ENCODE measurements at regions not wholly inside any gene's neighbourhood (a gene's known extent, or its start where the extent isn't known, plus 50 kb on each side); places are given as distances from the start of the nearest gene placed in this dataset.

DNA sequence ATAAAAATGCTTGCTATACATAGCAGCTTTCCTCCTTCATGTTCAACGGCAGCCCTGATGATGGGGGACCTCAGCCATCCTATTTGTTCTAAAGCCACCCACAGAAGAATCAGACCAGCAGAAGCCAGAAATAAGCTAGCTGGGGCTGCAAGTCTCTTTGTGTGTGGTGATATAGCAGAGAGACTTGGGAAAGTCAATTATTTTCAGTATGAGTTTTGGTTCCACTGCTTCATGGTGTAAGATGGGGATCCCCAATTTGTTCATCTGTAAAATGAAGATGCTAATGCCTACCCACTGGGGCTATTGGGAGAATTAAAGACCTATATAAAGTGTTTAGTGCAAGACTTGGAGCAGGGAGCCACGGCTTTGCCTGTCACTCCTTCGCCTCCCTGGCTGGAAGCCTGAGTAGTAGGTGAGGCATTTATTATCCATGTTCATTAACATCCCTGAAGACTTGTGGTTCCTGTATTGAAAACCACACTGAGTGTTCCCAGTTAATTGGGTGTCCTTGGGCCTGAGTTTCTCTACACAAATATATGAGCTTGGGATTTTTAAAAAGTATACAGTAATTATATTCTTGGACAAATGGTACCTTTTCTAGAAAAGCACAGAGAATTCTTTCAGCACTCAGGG is 210.1 kb upstream of the SLC24A2 start:
- no peak for DNase-seq (ENCODE audit: low read depth)

DNA sequence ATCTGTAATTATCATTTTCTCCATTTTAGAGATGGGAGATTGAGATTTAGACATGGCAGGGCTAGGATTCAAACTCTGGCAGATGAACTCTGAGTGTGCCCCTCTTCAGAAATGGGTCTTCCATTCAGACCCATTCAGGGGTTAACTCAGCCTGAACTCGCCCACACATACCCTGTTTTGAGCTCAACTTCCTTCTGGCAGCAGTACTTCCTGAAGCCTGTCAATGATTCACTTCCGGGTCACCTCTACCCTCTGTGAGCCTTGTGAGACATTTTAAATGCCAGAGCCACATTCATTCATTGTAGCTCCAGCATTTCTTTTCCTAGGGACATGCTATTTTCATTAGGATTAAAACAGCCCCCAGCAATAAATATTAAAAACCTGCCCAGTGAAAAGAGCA is 209.3 kb upstream of the SLC24A2 start:
- DNase-seq (ENCODE audit: low read depth), result no peak

DNA sequence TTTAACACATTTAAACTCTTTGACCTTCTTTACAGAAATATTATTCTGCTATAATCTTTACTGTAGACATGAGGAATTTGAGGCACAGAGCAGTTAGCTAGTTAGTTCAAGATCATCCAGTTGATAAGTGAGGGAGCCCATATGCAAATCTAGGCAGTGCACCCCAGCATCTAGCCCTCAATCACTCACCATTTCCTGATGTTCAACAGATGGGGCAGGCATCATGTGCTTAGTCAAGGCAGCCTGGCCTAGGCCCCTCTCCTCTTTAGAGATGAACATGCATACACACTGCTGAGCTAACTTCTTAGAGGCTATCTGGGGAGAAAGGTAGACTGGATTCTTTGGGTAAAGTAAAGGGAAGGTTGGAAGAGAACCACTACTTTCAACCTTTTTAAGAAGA is 206.8 kb upstream of the SLC24A2 start:
- DNase-seq (ENCODE audit: low read depth), result no peak

DNA sequence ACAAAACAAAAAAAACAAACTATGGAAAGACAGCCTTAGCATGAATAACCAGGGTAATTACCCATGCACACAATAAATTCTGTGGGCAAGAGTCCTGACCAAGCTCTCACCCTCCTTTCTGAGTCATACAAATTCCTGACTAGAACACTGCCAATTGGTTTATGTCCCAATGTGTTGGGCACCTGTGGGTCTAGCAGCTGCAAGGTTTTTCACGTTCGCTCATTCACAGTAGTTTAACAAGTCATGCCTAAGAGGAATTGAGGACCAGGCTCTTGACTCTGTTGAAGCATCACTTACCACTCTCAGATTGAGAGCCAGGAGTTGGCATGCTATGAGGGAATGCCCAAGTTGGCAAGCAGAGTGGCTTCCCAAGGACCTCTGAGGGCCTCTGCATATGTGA is 205.5 kb upstream of the SLC24A2 start:
- no peak for DNase-seq (ENCODE audit: low read depth)

DNA sequence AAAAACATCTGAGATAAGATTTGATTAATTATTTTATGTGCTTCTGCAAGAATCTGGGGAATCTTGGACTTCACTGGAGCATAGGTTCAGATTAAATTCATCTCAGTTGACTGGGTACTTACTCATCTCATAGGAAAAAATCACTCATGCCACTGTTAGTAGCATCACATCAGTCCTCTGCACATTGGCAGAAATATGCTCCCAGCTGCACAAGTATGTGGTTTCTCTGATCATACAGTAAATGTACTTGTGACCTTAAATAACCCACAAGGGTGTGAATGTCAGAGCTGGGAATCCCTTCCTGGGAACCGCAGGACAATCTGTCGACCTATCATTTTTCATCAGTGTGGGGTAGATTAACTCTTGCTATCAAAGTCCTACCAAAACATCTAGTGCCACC is 203.7 kb upstream of the SLC24A2 start:
- DNase-seq (ENCODE audit: low read depth), result no peak

DNA sequence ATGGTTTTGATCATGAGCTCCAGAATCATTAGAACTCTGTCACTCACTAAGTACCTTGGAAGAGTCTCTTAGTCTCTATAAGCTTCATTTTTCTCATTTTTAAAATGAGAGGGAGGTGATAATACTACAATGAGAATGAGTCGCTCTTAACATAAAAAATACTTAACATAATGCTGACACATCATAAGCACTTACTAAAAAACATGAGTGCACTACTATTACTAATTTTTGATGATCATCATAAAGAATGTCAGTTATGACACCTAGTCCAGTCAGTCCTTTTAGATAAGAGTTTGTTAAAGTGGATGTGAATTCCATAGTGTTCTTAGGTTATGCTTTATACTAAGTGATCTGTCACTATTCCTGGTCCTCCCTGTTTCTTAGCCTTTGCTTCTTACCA is 200.4 kb upstream of the SLC24A2 start:
- no peak for DNase-seq (ENCODE audit: low read depth)

DNA sequence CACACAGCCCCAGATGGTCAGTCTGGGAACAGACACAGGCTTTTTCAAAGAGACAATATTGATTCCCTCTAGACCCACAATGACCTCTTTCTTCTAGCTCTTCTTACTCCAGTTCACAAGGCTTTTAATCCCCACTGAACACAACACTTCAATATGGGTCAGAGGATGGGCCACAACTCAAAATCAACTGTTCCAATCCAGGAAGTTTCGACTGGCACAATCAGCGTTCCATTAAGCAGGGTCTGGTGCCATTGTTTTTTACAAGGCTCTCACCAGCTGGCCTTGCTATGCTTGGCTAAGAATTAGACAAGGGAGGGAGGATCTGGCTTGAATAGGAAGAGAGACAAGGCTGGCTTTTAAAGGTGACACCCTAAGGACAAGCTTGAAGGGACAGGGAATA is 199.4 kb upstream of the SLC24A2 start:
- no peak for DNase-seq (ENCODE audit: low read depth)

DNA sequence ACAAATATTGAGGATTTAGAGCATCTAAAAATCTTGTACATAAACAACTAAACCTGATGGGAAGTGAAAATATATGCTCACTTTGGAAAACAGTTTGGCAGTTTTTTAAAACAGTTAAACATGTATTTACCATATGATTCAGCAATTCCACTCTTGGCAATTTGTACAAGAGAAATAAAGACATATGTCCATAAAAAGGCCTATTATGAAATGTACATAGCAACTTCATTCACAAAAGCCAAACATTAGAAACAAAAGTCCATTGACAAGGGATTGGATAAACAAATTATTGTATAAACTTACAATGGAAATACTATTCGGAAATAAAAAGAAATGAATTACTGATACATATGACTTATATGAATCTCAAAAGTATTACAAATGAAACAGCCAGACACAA is 196.2 kb upstream of the SLC24A2 start:
- no peak for DNase-seq (ENCODE audit: low read depth)

DNA sequence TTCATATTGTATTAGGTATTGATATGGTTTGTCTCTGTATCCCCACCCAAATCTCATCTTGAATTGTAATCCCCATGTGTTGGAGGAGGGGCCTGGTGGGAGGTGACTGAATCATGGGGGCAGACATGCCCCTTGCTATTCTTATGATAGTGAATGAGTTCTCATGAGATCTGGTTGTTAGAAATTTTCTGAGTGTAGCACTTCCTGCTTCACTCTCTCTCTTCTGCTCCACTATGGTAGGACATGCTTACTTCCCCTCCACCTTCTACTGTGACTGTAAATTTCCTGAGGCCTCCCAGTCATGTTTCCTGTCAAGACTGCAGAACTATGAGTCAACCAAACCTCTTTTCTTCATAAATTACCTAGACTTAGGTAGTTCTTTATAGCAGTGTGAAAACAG is 187.4 kb upstream of the SLC24A2 start:
- DNase-seq (ENCODE audit: low read depth), result no peak

DNA sequence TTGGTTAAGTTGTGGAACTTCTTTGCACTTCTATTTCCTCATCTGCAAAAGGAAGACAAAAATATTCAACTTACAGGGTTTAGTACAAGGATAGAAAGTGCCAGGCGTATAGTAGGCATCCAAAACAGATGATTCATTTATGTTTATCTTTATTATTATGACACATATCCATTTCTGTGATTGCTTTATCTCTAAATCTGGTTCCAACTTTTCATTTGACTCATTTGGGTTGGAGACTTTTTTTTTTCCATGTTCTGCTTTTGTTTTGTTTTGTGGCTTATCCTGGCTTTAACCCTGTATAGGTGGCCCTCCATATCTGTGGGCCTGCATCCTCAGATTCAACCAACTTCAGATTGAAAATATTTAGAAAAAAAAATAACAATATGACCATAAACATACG is 186.7 kb upstream of the SLC24A2 start:
- DNase-seq (ENCODE audit: low read depth), result no peak

DNA sequence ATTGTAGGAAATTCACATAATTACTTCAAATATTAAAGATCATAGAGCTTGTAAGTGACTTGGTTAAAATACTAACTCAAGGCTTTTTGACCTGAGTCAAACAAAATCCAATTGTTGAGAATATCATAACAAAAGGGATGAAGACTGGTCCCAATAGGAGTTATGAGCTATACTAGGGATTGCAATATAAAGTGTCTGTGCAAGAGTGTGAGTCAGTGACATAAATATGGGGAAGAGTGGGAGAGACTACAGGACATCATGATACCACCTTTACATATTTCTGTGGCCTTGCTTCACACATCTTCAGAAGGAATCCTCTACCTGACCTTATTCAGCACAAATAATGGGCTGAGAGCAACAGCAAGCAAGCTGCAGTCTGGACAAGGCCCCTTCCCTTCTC is 180.9 kb upstream of the SLC24A2 start:
- no peak for DNase-seq (ENCODE audit: low read depth)

DNA sequence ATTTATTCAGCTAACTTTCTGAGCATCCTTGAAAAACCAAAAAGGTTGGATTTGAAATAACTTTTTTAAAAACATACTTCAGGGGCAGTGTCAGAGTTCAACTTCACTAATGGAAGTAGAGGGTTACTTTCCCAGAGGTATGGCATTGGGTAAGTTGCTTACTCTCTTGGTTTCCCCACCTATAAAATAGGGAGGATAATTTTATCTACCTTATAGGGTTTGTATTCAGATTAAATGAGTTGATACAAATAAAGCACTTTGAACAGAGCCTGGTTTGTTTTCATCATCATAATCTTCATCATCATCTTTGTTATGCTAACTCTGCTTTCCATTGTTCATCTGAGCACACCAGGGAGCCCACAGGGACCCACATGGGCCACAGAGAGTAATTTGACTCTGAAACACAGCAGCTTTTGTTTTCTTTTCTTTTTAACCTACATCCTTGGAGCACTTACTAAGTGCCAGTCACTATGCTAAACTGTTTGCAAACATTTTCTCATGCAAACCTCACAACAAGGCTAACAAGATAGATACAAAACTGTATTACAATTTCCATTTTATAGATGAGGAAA is 179.1 kb upstream of the SLC24A2 start:
- DNase-seq (ENCODE audit: low read depth), result no peak

DNA sequence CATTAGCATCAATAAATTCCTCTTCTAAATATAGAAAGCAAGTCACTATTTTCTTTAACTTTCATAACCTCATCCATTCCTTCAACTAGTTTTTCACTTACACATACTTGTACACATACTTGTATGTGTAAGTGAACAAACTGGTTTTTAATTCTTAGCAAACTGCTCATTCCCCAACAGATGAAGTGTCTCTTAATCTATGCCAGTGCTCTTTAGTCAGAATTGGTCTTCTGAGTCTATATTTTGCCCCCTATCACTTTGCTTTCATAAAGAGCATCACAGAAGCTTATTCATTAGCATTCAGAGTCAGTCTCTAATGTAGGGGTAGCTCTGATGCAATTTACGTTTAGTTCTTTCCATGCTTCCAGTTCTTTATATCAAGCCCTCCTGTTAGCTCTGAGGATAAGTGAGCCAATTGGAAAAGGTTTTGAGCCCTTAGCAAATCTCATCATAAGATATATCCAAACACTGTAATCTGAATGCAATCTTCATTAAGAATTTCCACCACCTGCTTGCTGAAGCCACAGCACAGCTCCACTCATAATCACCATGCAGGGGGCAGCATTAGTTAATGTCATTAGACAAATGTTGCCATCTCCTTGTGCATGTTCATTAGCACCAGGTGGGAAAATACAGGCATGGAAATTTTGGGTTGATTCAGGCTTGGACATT is 178.5 kb upstream of the SLC24A2 start:
- DNase-seq (ENCODE audit: low read depth), result no peak

DNA sequence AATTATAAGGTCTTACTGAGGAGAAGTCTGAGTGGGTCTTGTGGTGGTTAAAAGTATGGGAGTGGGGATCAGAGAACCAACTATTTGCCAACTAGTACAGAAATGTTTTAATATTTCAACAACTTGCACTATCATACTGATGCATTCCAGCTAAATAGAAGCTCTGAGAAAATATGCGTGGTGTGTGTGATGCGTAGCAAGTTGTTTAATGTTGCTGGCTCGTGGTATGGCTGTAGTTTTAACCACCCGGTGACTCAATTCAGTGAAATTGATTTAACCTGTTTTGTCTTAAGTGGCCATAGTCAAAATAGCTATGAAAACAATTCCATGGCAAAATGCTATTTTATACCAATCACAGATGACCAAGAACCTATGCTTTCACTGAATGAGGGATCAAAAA is 176.5 kb upstream of the SLC24A2 start:
- DNase-seq (ENCODE audit: low read depth), result no peak

DNA sequence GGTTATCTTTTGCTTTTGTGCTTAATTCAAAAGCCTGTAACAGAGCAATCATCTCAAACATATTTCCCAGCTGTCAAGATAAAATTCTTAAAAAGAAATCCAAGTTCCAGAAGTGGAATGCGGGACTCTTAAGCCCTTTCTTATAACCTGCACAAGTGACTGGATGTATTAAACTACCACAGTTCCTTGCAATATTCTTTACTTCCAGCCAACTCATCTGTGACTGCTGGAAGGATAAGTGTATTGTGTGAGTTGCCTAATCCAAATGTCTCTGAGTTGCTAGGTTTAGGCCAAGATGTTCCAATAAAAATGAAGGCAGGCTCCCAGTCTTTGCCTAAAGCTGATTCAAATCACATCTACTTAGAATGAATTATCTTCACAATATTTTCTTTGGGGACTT is 159.2 kb upstream of the SLC24A2 start:
- no peak for DNase-seq (ENCODE audit: low read depth)

DNA sequence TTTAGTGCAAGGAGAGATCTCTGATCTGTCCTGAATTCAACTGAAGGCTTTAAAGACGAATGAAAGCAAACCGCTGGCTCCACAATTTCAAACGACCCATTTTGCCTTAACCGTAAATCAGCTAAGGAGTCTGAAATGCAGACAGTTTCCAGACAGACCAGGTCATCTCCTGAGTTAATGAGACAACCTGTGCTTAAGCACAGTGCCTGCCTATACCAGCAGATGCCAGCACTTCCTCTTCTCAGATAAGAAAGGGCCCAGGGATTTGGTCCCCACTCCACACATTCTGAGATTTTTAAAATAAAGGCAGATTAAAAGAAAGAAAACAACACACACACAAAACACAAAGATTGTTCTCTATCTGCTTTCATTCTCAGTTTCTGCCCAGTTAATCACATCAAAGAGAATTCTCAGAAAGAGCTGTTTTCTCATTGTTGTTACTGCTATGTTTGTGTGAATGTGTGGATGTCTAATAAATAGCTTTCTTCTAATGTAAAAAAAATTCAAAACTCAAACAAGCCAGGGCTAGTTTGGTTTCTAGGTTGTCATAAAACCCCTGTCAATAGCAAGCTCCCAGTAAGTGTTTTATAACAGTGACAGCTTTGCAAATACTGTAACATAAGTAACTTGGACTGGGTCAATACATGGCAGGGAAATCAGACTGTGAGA is 157.7 kb upstream of the SLC24A2 start:
- DNase-seq (ENCODE audit: low read depth), result no peak

DNA sequence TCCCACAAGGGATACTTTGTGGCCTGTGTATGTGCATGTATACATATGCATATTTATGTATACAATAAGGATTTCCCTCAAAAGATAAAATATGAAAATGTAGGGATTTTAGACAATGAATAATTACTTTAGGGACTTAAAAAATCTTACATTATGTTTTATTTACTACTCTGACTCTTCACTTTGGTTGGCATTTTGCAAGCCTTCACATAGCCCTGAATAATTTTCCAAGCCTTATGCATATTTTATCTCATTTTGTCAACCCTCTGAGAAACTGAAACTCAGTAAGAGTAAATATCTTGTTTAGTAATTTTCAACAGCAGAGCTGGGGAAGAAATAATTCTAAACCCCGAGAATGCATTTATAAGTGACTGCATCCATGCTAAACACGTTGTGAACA is 153.0 kb upstream of the SLC24A2 start:
- no peak for DNase-seq (ENCODE audit: low read depth)

DNA sequence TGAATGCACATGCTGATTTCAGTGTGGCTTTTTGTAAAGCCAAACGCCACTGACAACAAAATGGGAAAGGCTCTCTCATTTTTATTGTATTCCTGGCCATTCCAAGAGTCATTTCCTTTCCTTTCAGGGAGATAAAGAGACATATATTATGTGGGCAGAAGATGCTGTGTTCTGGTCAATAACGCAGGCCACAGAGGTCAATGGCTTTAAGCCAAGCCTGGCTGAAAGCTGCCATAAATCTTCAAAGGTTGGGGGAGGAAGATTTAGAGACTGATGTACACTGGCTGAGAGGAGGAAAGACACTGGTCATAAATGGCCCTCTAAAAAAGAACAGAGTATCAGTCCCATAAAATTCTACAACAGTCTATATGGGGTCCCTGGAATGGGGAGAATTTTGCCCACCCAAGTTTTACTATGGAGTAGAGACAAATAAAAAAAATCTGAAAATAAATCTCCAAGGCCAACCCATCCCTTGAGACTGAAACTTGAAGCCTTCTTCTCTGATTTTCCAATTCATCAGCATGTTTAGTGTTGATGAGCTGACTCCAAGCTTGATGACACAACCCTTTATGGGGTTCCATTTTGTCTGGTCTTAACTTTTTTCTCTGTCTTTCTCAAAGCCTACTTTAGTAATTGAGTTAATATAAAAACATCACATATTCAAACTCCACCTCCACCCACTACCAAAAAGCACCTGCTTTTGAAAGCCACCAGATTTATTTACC is 152.1 kb upstream of the SLC24A2 start:
- no peak for DNase-seq (ENCODE audit: low read depth)

DNA sequence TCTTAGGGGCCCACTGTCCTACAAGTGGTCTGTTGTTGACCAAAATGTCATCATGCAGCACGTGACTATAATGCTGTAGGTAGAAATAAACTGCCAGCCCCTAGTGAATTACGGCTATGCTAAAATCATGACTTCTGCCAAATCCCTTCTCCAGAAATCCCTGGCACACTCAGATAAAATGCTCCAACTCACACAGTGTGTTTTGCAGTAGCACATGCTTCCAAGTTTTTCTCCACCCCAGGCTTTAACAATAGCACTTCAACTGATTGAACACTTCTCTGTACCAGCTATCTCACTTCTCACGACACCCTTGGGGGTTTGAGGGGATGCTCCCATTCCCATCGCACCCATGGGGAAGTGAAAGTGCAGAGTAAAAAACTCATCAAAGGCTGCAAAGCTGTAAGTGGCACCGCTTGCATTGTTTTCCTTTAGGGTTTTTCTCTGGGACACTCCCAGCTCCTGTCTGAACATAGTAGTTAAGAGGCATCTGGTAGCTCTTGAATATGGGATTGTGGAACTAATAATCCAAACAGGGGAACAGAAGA is 151.0 kb upstream of the SLC24A2 start:
- DNase-seq (ENCODE audit: low read depth), result no peak

DNA sequence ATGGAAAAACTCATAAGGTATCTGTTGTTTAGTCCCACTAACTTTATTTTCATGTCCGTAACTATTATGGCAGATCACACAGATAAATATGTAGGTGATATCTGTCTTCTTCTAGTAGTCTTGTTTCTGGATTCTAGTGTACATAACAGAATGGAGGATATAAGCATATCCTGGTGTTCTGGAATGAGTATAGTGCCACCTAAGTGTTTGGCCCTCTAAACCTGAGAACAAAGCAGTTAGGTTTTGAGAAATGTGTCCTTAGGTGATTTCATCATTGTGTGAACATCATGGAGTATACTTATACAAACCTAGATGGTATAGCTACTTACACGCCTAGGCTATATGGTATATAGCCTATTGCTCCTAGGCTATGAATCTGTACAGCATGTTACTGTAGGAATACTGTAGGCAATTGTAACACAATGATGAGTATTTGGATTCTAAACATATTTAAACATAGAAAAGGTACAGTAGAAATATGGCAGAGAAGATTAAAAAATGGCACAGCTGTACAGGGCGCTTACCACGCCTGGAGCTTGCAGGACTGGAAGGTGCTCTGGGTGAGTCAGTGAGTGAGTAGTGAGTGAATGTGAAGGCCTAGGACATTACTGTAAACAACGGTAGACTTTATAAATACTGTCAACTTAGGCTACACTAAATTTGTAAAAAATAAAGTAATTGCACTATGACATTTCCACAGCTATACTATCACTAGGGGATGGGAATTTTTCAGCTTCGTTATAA is 150.3 kb upstream of the SLC24A2 start:
- no peak for DNase-seq (ENCODE audit: low read depth)

DNA sequence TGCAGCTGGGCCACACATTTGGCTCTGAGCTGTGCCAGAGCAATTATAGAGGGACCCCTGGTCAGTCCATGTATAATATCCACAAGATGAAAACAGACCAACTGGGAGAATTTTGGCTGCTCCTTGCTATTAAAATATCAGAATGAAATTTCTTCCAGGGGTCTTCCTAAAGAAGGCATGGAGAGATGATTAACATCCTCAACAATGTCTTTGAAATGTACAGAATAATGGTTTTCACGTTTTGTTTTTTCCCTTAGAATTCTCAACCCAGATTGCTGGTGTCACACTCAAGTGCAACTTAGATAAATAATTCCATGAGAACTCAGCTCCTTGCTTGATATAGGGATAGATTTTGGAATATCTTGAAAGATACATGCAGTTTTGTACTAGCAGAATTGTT is 148.3 kb upstream of the SLC24A2 start:
- DNase-seq (ENCODE audit: low read depth), result no peak

DNA sequence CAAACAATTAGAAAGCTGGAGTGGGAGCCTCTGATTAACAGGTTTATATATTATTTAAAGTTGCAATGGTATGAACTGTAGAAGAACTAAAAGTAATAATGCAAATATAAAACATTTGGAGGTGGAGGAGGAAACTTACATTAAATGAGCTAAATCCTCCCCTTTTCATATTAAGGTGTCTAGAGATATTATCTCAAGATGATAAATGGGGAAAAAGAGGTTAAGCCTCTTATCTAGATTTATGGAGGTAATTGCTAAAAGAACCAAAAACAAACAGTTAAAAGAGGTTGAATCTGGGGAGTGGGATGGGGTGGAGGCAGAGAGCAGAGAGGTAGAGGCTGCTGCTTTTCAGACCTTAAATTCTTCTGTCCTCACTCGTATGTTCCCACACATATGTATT is 147.8 kb upstream of the SLC24A2 start:
- no peak for DNase-seq (ENCODE audit: low read depth)

Data from stimulated activated CD8-positive, alpha-beta memory T cell treated with anti-CD3 and anti-CD28 coated beads, Interleukin-15, amount 100 ng/mL, for 1 hour (primary cell).